H9 (cell line): ENCODE measurements at regions not wholly inside any gene's neighbourhood (a gene's known extent, or its start where the extent isn't known, plus 50 kb on each side); places are given as distances from the start of the nearest gene placed in this dataset.

Experiments used
- DNase-seq: peaks from one replicate; pipeline ENCODE4 v3.0.0-alpha.2; 2017
- H2AFZ ChIP-seq: one replicate; pipeline ENCODE4 v1.6.1; 2013; ENCODE audit warnings: mild to moderate bottlenecking, low read length, control low read depth, moderate library complexity
- H2AK5ac ChIP-seq: 2 replicates; pipeline ENCODE4 v1.6.1; 2013; ENCODE audit warnings: low read length, control low read depth, mixed read lengths; ENCODE audit not compliant: insufficient read length
- H2BK120ac ChIP-seq: one replicate; pipeline ENCODE4 v1.6.1; 2013; ENCODE audit warnings: low read depth, mild to moderate bottlenecking, low read length, control low read depth, inconsistent platforms; ENCODE audit not compliant: poor library complexity, severe bottlenecking
- H2BK12ac ChIP-seq: 2 replicates; pipeline ENCODE4 v1.6.1; 2013; ENCODE audit warnings: low read length, control low read depth, mixed read lengths, low read depth; ENCODE audit not compliant: insufficient read length
- H2BK15ac ChIP-seq: 2 replicates; pipeline ENCODE4 v1.6.1; 2013; ENCODE audit warnings: low read depth, low read length, control low read depth
- H2BK20ac ChIP-seq: one replicate; pipeline ENCODE4 v1.6.1; 2013; ENCODE audit warnings: low read depth, mild to moderate bottlenecking, low read length, control low read depth, inconsistent platforms; ENCODE audit not compliant: poor library complexity, severe bottlenecking
- H2BK5ac ChIP-seq: 2 replicates; pipeline ENCODE4 v1.6.1; 2013; ENCODE audit warnings: low read length, control low read depth, mixed read lengths; ENCODE audit not compliant: insufficient read length
- H3K14ac ChIP-seq: 2 replicates; pipeline ENCODE4 v1.6.1; 2013; ENCODE audit warnings: low read length, control low read depth; ENCODE audit not compliant: insufficient read depth
- H3K18ac ChIP-seq: 2 replicates; pipeline ENCODE4 v1.6.1; 2013; ENCODE audit warnings: low read depth, mild to moderate bottlenecking, mixed read lengths, low read length, control low read depth; ENCODE audit not compliant: insufficient read length
- H3K23ac ChIP-seq: 2 replicates; pipeline ENCODE4 v1.6.1; 2013; ENCODE audit warnings: low read length, control low read depth, mixed read lengths, low read depth; ENCODE audit not compliant: insufficient read length
- H3K23me2 ChIP-seq: 2 replicates; pipeline ENCODE4 v1.6.1; 2013; ENCODE audit warnings: low read depth, mild to moderate bottlenecking, mixed read lengths, low read length, control low read depth; ENCODE audit not compliant: insufficient read length, poor library complexity, severe bottlenecking
- H3K27ac ChIP-seq: 2 replicates; pipeline ENCODE4 v1.5.1; 2013; ENCODE audit warnings: low read length, control low read depth, mixed read lengths, low read depth; ENCODE audit not compliant: insufficient read length
- H3K27me3 ChIP-seq: 2 replicates; pipeline ENCODE4 v1.6.1; 2013; ENCODE audit warnings: low read length, control low read depth, inconsistent platforms; ENCODE audit not compliant: insufficient read depth
- H3K4ac ChIP-seq: 2 replicates; pipeline ENCODE4 v1.6.1; 2013; ENCODE audit warnings: low read depth, mild to moderate bottlenecking, control low read depth, inconsistent platforms, low read length, moderate library complexity
- H3K4me1 ChIP-seq: 2 replicates; pipeline ENCODE4 v1.6.1; 2013; ENCODE audit warnings: low read length, control low read depth, inconsistent platforms; ENCODE audit not compliant: insufficient read depth
- H3K4me2 ChIP-seq: 2 replicates; pipeline ENCODE4 v1.6.1; 2013; ENCODE audit warnings: low read length, control low read depth, mixed read lengths; ENCODE audit not compliant: insufficient read length, insufficient read depth
- H3K56ac ChIP-seq: 2 replicates; pipeline ENCODE4 v1.6.1; 2013; ENCODE audit warnings: low read depth, mild to moderate bottlenecking, mixed read lengths, low read length, control low read depth; ENCODE audit not compliant: insufficient read length
- H3K79me1 ChIP-seq: 2 replicates; pipeline ENCODE4 v1.6.1; 2013; ENCODE audit warnings: low read depth, mild to moderate bottlenecking, moderate library complexity, low read length, control low read depth, inconsistent platforms; ENCODE audit not compliant: insufficient read depth, poor library complexity, severe bottlenecking
- H3K79me2 ChIP-seq: 2 replicates; pipeline ENCODE4 v1.6.1; 2013; ENCODE audit warnings: low read length, control low read depth, inconsistent platforms; ENCODE audit not compliant: insufficient read depth
- H3K9ac ChIP-seq: 2 replicates; pipeline ENCODE4 v1.6.1; 2013; ENCODE audit warnings: low read length, control low read depth, mixed read lengths; ENCODE audit not compliant: insufficient read length; ENCODE audit errors: extremely low read depth
- H3K9me3 ChIP-seq: one replicate; pipeline ENCODE4 v1.6.1; 2013; ENCODE audit warnings: low read depth, low read length, inconsistent platforms; ENCODE audit not compliant: control insufficient read depth
- H3T11ph ChIP-seq: one replicate; pipeline ENCODE4 v1.6.1; 2013; ENCODE audit warnings: mild to moderate bottlenecking, low read length, control low read depth, inconsistent platforms
- H4K20me1 ChIP-seq: one replicate; pipeline ENCODE4 v1.6.1; 2013; ENCODE audit not compliant: control insufficient read depth, insufficient read length, insufficient read depth
- H4K5ac ChIP-seq: 2 replicates; pipeline ENCODE4 v1.6.1; 2013; ENCODE audit warnings: low read depth, mild to moderate bottlenecking, mixed read lengths, low read length, control low read depth; ENCODE audit not compliant: insufficient read length
- H4K8ac ChIP-seq: replicated peaks from 2 replicates; pipeline ENCODE4 v1.6.1; 2013; ENCODE audit warnings: low read length, control low read depth, mixed read lengths, low read depth; ENCODE audit not compliant: insufficient read length
- H4K91ac ChIP-seq: 2 replicates; pipeline ENCODE4 v1.6.1; 2013; ENCODE audit warnings: low read depth, mild to moderate bottlenecking, moderate library complexity, mixed read lengths, low read length, control low read depth; ENCODE audit not compliant: insufficient read length
- H3K27ac Mint-ChIP-seq, 3 experiments: 2 replicates in 2 of 3; 3 replicates in 1 of 3; pipeline ENCODE4 v1.8.0; 2020 to 2021; ENCODE audit warnings: mixed read lengths in 3 of 3, mild to moderate bottlenecking in 1 of 3, moderate library complexity in 1 of 3
- H3K27me3 Mint-ChIP-seq: 2 replicates; pipeline ENCODE4 v1.8.0; 2021; ENCODE audit warnings: low read depth, mild to moderate bottlenecking, moderate library complexity, mixed read lengths
- H3K36me3 Mint-ChIP-seq, 3 experiments: 2 replicates in 2 of 3; 3 replicates in 1 of 3; pipeline ENCODE4 v1.8.0; 2020 to 2021; ENCODE audit warnings: low read depth in 3 of 3, mixed read lengths in 3 of 3; ENCODE audit not compliant: insufficient read depth in 1 of 3
- H3K4me1 Mint-ChIP-seq, 2 experiments: 2 replicates each; pipeline ENCODE4 v1.8.0; 2020; ENCODE audit warnings: mixed read lengths in 2 of 2
- H3K4me3 Mint-ChIP-seq, 2 experiments: 2 replicates in 1 of 2; 3 replicates in 1 of 2; pipeline ENCODE4 v1.8.0; 2020 to 2021; ENCODE audit warnings: mild to moderate bottlenecking in 2 of 2, mixed read lengths in 2 of 2, moderate library complexity in 1 of 2
- H3K9me3 Mint-ChIP-seq, 2 experiments: 2 replicates in 1 of 2; 3 replicates in 1 of 2; pipeline ENCODE4 v1.8.0; 2020; ENCODE audit warnings: mild to moderate bottlenecking in 2 of 2, mixed read lengths in 2 of 2, moderate library complexity in 1 of 2
- CTCF ChIP-seq: fragments of 200-600 bp; sonication (generic); conservative IDR thresholded peaks from 3 replicates; pipeline ENCODE4 v1.8.0; 2021; ENCODE audit warnings: antibody characterized with exemption, mild to moderate bottlenecking
- WGBS: extraction: QIAGEN DNeasy Blood & Tissue Kit; methylation state at CpG from one replicate; pipeline ENCODE4 v1.1.7; 2013; ENCODE audit warnings: missing lambda C conversion rate, low lambda C conversion rate, mixed read lengths; ENCODE audit not compliant: insufficient read length; ENCODE audit errors: extremely low coverage; 5-methylcytosine and 5-hydroxymethylcytosine counted together

GRCh38 chr14:85172889-85173477, 357.0 kb upstream of the FLRT2 start:
- no peak for DNase-seq
- no peaks in the 10 kb centered on the region for H3K4me1 ChIP-seq
- no peaks in the 10 kb centered on the region for H3K9me3 ChIP-seq
- no peaks in the 10 kb centered on the region for H3K23me2 ChIP-seq
- H3K56ac ChIP-seq, result no peak overlapping the region
- no peaks in the 10 kb centered on the region for H3K36me3 Mint-ChIP-seq
- no peak overlapping the region for H3K14ac ChIP-seq
- H4K8ac ChIP-seq, result no peak overlapping the region
- no peaks in the 10 kb centered on the region for H3K79me1 ChIP-seq
- H3K27me3 Mint-ChIP-seq, result no peaks in the 10 kb centered on the region; the same call in 1 of the 2 replicates
- H3K23ac ChIP-seq, result no peak overlapping the region
- H3T11ph ChIP-seq, result no peak overlapping the region
- H3K27ac ChIP-seq, result no peak overlapping the region
- no peak overlapping the region for H3K18ac ChIP-seq
- no peak overlapping the region for H2AK5ac ChIP-seq
- no peak overlapping the region for H2BK12ac ChIP-seq
- no peak overlapping the region for H3K9ac ChIP-seq
- no peak overlapping the region for H2BK120ac ChIP-seq
- no peak for TF ChIP-seq CTCF
- no peak overlapping the region for H2BK5ac ChIP-seq
- H3K27ac Mint-ChIP-seq, result no peak overlapping the region
- H3K4me1 Mint-ChIP-seq, result peaks cover 8 to 18% of the 10 kb centered on the region in 2 experiments
- no peaks in the 10 kb centered on the region for H3K9me3 Mint-ChIP-seq
- H2AFZ ChIP-seq, result no peak overlapping the region
- H3K79me2 ChIP-seq, result no peaks in the 10 kb centered on the region
- no CpG with 5 or more reads among the region's 1 CpG for WGBS
- no peaks in the 10 kb centered on the region for H4K20me1 ChIP-seq
- no peak overlapping the region for H4K91ac ChIP-seq
- H4K5ac ChIP-seq, result no peak overlapping the region
- H3K4ac ChIP-seq, result no peak overlapping the region
- H2BK15ac ChIP-seq, result no peak overlapping the region
- H3K4me3 Mint-ChIP-seq, result no peak overlapping the region
- H2BK20ac ChIP-seq, result no peak overlapping the region
- no peaks in the 10 kb centered on the region for H3K27me3 ChIP-seq
- H3K4me2 ChIP-seq, result no peak overlapping the region
